Smooth muscle cell (in vitro differentiated cells): ENCODE measurements at regions not wholly inside any gene's neighbourhood (a gene's known extent, or its start where the extent isn't known, plus 50 kb on each side); places are given as distances from the start of the nearest gene placed in this dataset.

ENCODE experiments used
- DNase-seq: peaks from one replicate; lab custom pipeline; 2025; ENCODE audit not compliant: unreplicated experiment; lab: John Stamatoyannopoulos, UW
- H2AFZ ChIP-seq: fragments of 200-600 bp; sonication (generic); 2 replicates; pipeline ENCODE4 v1.6.0; 2016; ENCODE audit warnings: antibody characterized with exemption, low read depth, mild to moderate bottlenecking
- H3F3A ChIP-seq: fragments of 200-600 bp; sonication (generic); 2 replicates; pipeline ENCODE4 v1.6.0; 2017; ENCODE audit warnings: antibody characterized with exemption, low read depth
- H3K27ac ChIP-seq: fragments of 200-600 bp; sonication (generic); 2 replicates; pipeline ENCODE4 v1.5.1; 2016; ENCODE audit warnings: low read depth, mild to moderate bottlenecking
- H3K27me3 ChIP-seq: fragments of 200-600 bp; sonication (generic); 2 replicates; pipeline ENCODE4 v1.6.1; 2016; ENCODE audit warnings: low read depth, mild to moderate bottlenecking
- H3K36me3 ChIP-seq: fragments of 200-600 bp; sonication (generic); 2 replicates; pipeline ENCODE4 v1.5.1; 2016; ENCODE audit warnings: low read depth
- H3K4me1 ChIP-seq: fragments of 200-600 bp; sonication (generic); 2 replicates; pipeline ENCODE4 v1.5.1; 2016; ENCODE audit warnings: low read depth
- H3K4me2 ChIP-seq: fragments of 200-600 bp; sonication (generic); 2 replicates; pipeline ENCODE4 v1.6.0; 2016; ENCODE audit warnings: mild to moderate bottlenecking
- H3K4me3 ChIP-seq: fragments of 200-600 bp; sonication (generic); 2 replicates; pipeline ENCODE4 v1.5.1; 2016; ENCODE audit warnings: mild to moderate bottlenecking
- H3K79me2 ChIP-seq: fragments of 200-600 bp; sonication (generic); 2 replicates; pipeline ENCODE4 v1.6.0; 2016; ENCODE audit warnings: low read depth, mild to moderate bottlenecking
- H3K9ac ChIP-seq: fragments of 200-600 bp; sonication (generic); 2 replicates; pipeline ENCODE4 v1.6.0; 2016; ENCODE audit warnings: low read depth
- H3K9me3 ChIP-seq: fragments of 200-600 bp; sonication (generic); replicated peaks from 2 replicates; pipeline ENCODE4 v1.5.1; 2016; ENCODE audit warnings: low read depth
- H4K20me1 ChIP-seq: fragments of 200-600 bp; sonication (generic); 2 replicates; pipeline ENCODE4 v1.6.0; 2016; ENCODE audit warnings: low read depth
- WGBS: methylation state at CpG from one replicate; pipeline ENCODE4 v1.1.7; 2016; ENCODE audit warnings: low lambda C conversion rate; 5-methylcytosine and 5-hydroxymethylcytosine counted together
- TF ChIP-seq, protein P1 (sequence below): fragments of 200-600 bp; sonication (generic); IDR thresholded peaks from 2 replicates; pipeline ENCODE4 v1.5.1; 2017; ENCODE audit warnings: borderline replicate concordance, mild to moderate bottlenecking, antibody characterized with exemption; ENCODE audit not compliant: insufficient read depth, poor library complexity, severe bottlenecking

DNA sequence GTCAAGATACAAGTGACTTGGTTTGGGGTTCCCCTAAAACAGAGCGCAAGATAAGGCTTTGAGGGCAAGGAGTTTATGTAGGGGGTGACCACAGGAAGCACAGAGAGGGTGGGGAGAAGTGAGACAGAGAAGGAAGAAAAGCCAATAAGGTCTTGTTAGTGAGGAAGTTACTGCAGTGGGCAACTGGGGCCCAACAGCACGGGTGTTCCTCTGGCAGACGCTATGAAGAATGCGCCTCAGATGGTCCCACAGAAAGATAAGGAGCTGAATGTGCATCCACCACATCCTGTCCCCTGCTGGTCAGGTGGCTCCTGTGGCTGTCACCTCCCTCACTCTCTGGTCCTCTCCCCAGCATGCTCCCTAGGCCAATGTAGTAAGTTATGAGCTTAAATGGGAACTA, 333.5 kb downstream of the TSHZ3 start:
- Histone ChIP-seq H3K27ac (no peak overlapping the region), H3K9ac (no peak overlapping the region), H3K4me2 (no peak overlapping the region), H3K79me2 (no peaks in the 10 kb centered on the region), H3K4me1 (no peaks in the 10 kb centered on the region), H4K20me1 (no peaks in the 10 kb centered on the region), H3F3A (no peaks in the 10 kb centered on the region), H3K9me3 (no peaks in the 10 kb centered on the region), H3K27me3 (peaks cover 12% of the 10 kb centered on the region), H3K36me3 (no peaks in the 10 kb centered on the region), H3K4me3 (no peak overlapping the region), H2AFZ (no peak overlapping the region)
- TF ChIP-seq, protein P1, sequence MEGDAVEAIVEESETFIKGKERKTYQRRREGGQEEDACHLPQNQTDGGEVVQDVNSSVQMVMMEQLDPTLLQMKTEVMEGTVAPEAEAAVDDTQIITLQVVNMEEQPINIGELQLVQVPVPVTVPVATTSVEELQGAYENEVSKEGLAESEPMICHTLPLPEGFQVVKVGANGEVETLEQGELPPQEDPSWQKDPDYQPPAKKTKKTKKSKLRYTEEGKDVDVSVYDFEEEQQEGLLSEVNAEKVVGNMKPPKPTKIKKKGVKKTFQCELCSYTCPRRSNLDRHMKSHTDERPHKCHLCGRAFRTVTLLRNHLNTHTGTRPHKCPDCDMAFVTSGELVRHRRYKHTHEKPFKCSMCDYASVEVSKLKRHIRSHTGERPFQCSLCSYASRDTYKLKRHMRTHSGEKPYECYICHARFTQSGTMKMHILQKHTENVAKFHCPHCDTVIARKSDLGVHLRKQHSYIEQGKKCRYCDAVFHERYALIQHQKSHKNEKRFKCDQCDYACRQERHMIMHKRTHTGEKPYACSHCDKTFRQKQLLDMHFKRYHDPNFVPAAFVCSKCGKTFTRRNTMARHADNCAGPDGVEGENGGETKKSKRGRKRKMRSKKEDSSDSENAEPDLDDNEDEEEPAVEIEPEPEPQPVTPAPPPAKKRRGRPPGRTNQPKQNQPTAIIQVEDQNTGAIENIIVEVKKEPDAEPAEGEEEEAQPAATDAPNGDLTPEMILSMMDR = no peak
- 84% methylated on average over 4 of the region's 4 CpGs for WGBS
- no peak for DNase-seq

GRCh38 chr19:31014668-31015067, 334.6 kb downstream of the TSHZ3 start:
- Histone ChIP-seq H3K4me2 (no peak overlapping the region), H3F3A (no peaks in the 10 kb centered on the region), H2AFZ (no peak overlapping the region), H3K79me2 (no peaks in the 10 kb centered on the region), H3K9me3 (no peaks in the 10 kb centered on the region), H3K27me3 (peaks cover 12% of the 10 kb centered on the region), H3K4me1 (no peaks in the 10 kb centered on the region), H3K36me3 (no peaks in the 10 kb centered on the region), H3K4me3 (no peak overlapping the region), H4K20me1 (no peaks in the 10 kb centered on the region), H3K9ac (no peak overlapping the region), H3K27ac (no peak overlapping the region)
- TF ChIP-seq, protein P1 = no peak
- DNase-seq = no peak

GRCh38 chr19:31013384-31014020, 335.7 kb downstream of the TSHZ3 start:
- peaks cover 12% of the 10 kb centered on the region for H3K27me3 ChIP-seq
- H3K36me3 ChIP-seq = no peaks in the 10 kb centered on the region
- H3K4me2 ChIP-seq = no peak overlapping the region
- no peak overlapping the region for H3K4me3 ChIP-seq
- no peak overlapping the region for H2AFZ ChIP-seq
- no peaks in the 10 kb centered on the region for H4K20me1 ChIP-seq
- H3K79me2 ChIP-seq = no peaks in the 10 kb centered on the region
- H3K9ac ChIP-seq = no peak overlapping the region
- 89% methylated on average over 5 of the region's 5 CpGs for WGBS
- H3K27ac ChIP-seq = no peak overlapping the region
- no peaks in the 10 kb centered on the region for H3F3A ChIP-seq
- TF ChIP-seq, protein P1 = no peak
- no peak for DNase-seq
- no peaks in the 10 kb centered on the region for H3K4me1 ChIP-seq
- no peaks in the 10 kb centered on the region for H3K9me3 ChIP-seq
